Vagina (tissue), 2 donors: ENCODE measurements at regions not wholly inside any gene's neighbourhood (a gene's known extent, or its start where the extent isn't known, plus 50 kb on each side); places are given as distances from the start of the nearest gene placed in this dataset.

Experiments
- POLR2A ChIP-seq, 2 donors: fragments of 450-650 bp; IDR thresholded peaks; one replicate each; pipeline ENCODE4 v1.6.1; 2017; ENCODE audit warnings: antibody characterized with exemption in 2 of 2, mild to moderate bottlenecking in 2 of 2, moderate library complexity in 2 of 2
- TF ChIP-seq, protein P1 (sequence below), 3 experiments: fragments of 450-650 bp in 2 of 3; fragments of 200-600 bp in 1 of 3; sonication (generic) in 1 of 3; IDR thresholded peaks; one replicate each; pipeline ENCODE4 v1.5.1; 2017 to 2019; ENCODE audit warnings: antibody characterized with exemption in 3 of 3, mild to moderate bottlenecking in 2 of 3, moderate library complexity in 2 of 3

GRCh38 chr15:35208353-35208752 lies 123.3 kb upstream of the NANOGP8 start:
- TF ChIP-seq POLR2A (IDR thresholded peaks at IDR 0.05): no peak
- TF ChIP-seq, protein P1, sequence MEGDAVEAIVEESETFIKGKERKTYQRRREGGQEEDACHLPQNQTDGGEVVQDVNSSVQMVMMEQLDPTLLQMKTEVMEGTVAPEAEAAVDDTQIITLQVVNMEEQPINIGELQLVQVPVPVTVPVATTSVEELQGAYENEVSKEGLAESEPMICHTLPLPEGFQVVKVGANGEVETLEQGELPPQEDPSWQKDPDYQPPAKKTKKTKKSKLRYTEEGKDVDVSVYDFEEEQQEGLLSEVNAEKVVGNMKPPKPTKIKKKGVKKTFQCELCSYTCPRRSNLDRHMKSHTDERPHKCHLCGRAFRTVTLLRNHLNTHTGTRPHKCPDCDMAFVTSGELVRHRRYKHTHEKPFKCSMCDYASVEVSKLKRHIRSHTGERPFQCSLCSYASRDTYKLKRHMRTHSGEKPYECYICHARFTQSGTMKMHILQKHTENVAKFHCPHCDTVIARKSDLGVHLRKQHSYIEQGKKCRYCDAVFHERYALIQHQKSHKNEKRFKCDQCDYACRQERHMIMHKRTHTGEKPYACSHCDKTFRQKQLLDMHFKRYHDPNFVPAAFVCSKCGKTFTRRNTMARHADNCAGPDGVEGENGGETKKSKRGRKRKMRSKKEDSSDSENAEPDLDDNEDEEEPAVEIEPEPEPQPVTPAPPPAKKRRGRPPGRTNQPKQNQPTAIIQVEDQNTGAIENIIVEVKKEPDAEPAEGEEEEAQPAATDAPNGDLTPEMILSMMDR (IDR thresholded peaks at IDR 0.05): no peak
